ENCODE measurements at regions not wholly inside any gene's neighbourhood (a gene's known extent, or its start where the extent isn't known, plus 50 kb on each side); places are given as distances from the start of the nearest gene placed in this dataset.

DNA sequence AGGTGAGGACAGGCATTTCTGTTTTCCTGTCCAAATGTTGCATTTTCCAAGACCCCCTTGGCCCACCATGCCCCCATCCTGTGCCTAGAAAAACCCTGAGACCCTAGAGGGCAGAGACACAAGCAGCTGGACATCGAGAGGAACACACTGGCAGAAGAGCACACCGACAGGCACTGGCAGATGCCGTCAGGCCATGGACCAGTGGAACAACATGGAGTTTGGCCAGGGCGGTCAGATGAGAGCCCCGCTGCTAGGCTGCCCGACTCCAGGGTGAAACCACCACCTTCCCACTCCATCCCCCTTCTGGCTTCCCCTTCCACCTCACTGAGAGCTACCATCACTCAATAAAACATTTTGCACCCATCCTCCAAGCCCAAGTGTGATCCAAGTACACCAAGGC lies 438.4 kb downstream of the SIPA1L2 start:
- FAIRE-seq (no peak), DNase-seq (ENCODE audit: insufficient read length, low spot score) (no peak)
- TF ChIP-seq POLR2A (IDR thresholded peaks at IDR 0.05; ENCODE audit: low read depth, low read length), result no peak

DNA sequence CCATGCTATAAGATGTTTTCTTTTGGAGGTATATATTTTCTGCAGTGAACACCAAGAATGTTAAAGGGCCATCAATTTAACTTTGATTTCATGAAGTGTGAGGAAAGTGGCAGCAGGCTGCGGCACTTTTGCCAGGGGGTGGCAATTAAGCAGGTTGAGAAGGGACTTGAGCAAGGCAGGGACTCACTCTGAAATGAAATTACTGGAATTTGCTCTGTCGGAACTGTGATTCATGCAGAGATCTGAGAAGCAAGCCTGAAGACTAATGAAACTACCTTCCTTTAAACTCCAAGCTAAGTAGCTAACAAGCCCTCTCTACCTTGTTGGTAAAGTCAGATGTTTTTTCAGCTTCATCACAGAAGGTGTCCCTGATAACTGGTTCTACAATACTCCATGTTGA lies 441.6 kb downstream of the SIPA1L2 start:
- no peak for DNase-seq (ENCODE audit: insufficient read length, low spot score)
- no peak for TF ChIP-seq POLR2A (IDR thresholded peaks at IDR 0.05; ENCODE audit: low read depth, low read length)
- FAIRE-seq, result no peak

DNA sequence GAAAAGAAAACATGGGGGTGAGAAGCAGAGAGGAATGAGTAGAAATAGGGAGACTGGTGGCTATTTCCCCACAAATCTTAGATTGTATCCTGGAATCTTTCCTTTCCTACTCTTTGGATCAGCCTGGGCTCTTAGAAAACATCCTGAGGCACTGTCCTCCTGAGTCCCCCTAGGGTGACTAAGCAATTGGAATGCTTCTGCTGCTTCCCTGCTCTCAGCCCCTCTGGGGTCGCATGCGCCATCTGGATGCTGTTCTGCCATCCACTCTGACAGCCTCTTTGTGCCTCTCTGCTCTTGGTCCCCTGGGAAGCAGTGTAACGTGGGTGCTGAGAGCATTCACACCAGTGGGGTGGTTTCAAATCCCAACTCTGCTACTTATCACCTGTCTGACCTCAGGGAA lies 443.0 kb downstream of the SIPA1L2 start:
- DNase-seq (ENCODE audit: insufficient read length, low spot score), result no peak
- TF ChIP-seq POLR2A (IDR thresholded peaks at IDR 0.05; ENCODE audit: low read depth, low read length), result no peak
- no peak for FAIRE-seq

DNA sequence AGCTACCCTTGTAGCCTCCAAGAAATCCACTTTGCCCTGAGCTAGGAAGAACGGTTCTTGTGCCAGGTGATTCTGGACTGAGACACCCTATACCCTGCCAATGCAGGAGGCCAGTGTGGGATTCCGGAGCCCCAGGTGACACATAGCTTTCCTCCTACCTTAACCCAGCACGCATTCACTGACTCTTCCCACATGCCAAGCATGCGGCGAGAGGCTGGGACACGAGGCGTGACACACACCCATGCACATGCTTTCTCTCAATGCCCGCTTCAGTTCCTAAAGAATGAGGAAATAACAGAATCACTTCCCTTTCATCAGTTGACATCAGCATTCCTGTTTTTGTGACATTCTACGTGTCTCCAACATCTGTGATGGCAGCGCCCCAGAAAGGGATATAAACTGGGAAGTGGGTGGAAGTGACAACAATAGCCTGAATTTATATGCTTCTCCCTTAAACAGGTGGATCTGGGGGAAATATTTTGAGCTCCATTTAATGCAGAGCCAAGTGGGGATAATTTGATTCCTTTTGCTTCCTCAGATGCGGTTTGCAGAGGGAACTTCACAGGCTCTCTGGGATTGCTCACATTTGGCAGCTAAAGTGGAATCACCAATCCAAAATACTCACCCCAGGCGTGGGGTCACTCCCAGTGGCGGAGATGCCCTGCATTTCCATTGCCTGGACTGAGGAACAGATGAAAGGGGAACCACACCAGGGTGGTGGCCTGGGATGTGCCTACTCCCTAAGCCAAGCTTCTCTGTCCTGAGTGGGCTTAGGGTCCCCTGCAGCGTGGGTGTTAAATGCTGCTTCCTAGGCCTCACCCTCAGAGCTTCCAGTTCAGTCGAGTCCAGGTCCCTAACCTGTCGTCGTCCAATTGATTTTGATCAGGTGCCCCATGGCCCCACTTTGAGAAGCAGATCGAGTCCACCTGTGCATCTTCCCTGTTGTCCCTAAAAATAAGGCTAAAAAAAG lies 445.1 kb downstream of the SIPA1L2 start:
- DNase-seq (ENCODE audit: insufficient read length, low spot score) (no peak), FAIRE-seq (no peak)
- TF ChIP-seq POLR2A (IDR thresholded peaks at IDR 0.05; ENCODE audit: low read depth, low read length), result no peak

DNA sequence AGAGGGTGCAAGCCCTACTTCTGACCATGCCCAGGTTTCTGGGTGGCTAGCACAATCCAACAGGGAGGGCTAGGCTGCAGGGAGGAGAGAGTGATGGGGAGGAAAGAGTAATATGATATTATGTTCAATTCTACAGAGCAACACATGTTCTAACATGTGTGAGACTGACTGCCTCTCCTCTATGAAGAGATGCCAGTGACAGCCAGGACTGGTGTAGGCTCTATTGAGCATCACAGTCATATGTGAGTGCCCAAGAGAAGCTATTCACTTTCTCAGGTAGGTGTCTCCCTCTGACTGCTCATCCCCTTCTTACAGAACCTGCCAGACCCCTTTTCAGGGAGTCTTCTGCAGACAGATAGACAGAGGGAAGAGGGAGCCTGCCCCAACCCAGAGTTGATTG lies 446.1 kb downstream of the SIPA1L2 start:
- no peak for TF ChIP-seq POLR2A (IDR thresholded peaks at IDR 0.05; ENCODE audit: low read depth, low read length)
- no peak for DNase-seq (ENCODE audit: insufficient read length, low spot score)
- FAIRE-seq, result no peak

DNA sequence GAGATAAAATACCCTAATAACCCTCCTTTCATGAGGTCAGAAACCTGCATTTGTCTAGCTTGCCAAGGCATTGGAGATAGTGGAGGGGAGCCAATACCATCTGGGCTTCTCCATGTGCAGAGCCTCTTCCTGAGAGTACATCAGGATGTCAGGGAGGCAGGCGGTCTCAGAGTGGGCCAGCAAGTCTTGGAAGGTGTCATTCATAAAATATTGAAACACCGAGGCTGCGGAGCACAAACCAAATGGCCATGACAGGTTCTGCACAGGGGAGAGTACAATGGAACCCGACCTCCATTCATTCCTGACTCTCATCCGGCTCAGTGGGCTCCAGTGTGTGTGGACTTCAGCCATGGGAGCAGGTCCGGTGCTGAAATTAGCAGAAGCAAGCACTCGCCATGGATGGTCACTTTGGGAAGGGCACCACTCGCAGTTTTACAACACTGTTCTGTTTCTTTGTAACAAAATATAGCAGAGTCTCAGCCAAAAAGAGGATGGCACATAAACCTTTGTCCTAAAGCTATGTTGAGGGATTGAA lies 446.6 kb downstream of the SIPA1L2 start:
- no peak for FAIRE-seq
- no peak for TF ChIP-seq POLR2A (IDR thresholded peaks at IDR 0.05; ENCODE audit: low read depth, low read length)
- no peak for DNase-seq (ENCODE audit: insufficient read length, low spot score)

DNA sequence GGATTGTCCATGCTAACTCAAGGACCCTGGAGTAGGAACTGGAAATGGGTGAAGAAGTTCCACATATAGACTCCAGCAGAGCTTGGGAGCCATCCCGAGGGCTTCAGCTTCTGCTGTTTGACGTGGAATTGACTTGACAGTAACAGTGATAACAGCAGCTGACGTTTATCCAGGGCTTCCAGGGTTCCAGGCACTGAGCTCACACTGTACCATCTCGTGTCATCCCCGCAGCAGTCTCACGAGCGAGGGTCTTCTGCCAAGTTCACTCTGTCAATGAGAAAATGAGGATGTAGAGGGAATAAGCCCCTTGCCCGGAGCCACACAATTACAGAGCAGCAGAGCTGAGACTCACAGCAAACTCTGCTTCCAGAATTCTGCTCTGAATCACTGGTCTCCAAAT lies 447.7 kb downstream of the SIPA1L2 start:
- FAIRE-seq (no peak), DNase-seq (ENCODE audit: insufficient read length, low spot score) (no peak)
- TF ChIP-seq POLR2A (IDR thresholded peaks at IDR 0.05; ENCODE audit: low read depth, low read length), result no peak

DNA sequence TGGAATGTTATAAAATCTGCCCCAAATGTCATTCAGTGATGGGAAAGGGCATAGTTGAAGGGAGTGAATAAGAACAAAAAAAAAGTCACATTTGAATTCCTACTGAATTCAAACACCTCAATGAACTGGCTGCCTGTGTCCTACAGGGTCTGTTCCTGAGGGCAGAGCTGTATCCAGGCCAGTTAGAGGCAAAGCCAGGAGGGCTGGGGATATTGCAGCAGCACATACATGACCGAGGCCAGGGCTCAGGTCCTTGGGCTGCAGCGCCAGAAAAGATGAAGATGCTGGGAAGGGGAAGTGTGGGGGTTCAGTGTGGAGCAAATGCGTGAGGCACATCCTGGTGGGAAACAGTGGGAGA lies 449.2 kb downstream of the SIPA1L2 start:
- FAIRE-seq (no peak), DNase-seq (ENCODE audit: insufficient read length, low spot score) (no peak)
- no peak for TF ChIP-seq POLR2A (IDR thresholded peaks at IDR 0.05; ENCODE audit: low read depth, low read length)

DNA sequence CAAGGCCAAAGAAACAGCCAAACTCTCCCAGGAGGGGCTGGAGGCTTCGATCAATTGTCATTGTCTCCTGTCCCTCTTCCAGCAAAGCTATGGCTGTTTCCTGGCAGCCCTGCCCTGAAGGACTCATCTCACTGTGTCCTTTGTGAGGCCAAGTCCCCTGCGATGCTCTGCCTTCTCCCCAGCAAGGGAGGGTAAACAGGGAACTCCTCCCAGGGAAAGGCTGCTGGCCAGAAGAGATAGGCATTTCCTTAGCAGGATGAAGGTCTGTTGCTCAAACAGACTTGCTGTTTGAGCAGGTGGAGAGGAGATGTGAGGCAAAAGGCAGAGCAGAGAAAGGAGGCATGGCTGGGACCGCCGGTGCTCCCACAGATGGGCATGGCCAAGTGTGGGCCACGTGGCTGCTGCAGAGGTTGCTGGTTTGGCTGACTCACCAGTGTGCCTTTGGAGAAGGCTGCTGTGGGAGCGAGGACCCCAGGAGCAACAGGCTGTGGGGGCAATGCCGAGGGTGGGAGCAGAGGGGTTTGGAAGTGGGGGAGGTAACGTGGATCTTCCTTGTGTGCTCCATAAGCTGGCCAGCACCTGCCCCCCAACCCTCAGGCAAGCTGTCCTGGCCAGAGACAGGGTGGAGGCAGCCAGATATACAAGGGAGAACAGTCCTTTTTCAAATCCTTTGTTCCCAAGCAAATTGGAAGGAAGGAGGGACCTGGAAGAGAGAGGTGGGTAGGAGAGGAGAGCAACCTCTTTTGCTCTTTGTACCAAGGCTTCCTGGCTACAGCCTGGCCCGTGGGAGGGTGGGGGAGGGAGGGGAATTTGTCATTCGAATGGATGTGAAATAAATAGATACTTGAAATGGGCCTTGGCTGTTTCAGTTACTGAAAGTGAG lies 449.8 kb downstream of the SIPA1L2 start:
- no peak for FAIRE-seq
- no peak for TF ChIP-seq POLR2A (IDR thresholded peaks at IDR 0.05; ENCODE audit: low read depth, low read length)
- no peak for DNase-seq (ENCODE audit: insufficient read length, low spot score)

DNA sequence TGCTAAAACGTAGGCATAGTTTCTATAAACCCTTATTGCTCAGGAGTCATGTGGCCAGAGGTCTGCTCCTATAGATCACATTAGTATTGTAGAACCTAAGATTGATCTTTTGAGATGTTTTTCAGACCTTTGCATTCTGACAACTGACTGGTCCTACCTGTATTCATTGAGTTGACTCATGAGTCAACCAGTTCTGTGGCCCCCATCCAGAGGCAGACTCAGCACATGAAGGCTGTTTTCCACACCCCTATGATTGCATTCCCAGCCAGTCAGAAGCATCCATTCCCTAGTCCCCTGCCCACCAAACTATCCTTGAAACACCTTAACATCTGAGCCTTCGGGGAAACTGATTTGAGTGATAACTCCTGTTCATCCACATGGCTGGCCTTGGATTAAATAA lies 451.7 kb downstream of the SIPA1L2 start:
- TF ChIP-seq POLR2A (IDR thresholded peaks at IDR 0.05; ENCODE audit: low read depth, low read length), result no peak
- DNase-seq (ENCODE audit: insufficient read length, low spot score) (no peak), FAIRE-seq (no peak)

DNA sequence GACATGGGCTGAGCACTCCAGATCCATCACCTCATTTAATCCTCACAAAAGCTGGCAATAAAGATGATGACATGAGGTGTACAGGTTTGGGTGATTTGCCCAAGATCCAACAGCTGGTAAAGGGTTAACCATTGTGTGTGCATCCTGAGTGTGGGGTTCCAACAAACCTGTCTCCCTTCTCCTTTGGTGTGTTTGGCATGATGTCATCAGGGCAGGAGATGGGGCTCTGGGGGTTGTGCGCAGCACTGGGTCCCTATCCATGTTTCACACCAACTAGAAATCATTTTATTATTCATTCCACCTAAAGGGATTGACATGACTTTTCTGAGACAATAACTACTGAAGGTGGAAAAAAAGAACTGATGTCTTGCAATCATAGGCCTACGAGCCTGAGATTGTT lies 452.5 kb downstream of the SIPA1L2 start:
- no peak for DNase-seq (ENCODE audit: insufficient read length, low spot score)
- FAIRE-seq, result no peak
- no peak for TF ChIP-seq POLR2A (IDR thresholded peaks at IDR 0.05; ENCODE audit: low read depth, low read length)

DNA sequence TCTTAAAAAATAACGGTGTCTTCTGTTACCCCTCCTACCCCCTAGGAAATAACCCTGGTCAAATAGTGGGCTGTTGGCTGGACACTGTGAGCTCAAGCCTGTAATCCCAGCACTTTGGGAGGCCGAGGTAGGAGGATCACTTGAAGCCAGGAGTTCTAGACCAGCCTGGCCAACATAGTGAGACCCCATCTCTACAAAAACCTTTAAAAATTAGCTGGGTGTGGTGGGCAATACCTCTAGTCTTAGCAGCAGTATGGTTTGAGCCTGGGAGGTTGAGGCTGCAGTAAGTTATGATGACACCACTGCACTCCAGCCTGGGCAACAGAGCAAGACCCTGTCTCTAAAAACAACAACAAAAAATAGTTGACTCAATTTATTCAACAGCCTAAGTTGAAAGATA lies 453.7 kb downstream of the SIPA1L2 start:
- no peak for TF ChIP-seq POLR2A (IDR thresholded peaks at IDR 0.05; ENCODE audit: low read depth, low read length)
- DNase-seq (ENCODE audit: insufficient read length, low spot score) (no peak), FAIRE-seq (no peak)

DNA sequence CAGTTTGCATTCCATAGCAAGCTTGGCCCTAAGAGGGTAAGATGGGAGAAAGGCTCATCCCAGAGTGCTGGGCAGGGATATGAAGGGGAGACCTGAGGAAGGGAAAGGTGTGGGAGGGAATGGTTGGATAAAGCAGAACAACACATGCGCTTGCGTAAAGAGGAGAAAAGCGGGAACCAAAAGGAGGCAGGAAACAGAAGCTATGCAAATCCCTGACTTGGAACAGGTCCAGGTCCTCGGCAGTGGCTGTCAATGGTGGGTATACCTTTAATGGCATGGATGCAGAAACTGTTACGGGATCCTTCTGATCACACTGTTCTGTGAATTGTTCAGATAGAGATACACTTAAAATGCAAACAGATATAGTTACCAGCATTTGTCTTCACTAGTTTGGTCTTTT lies 455.6 kb downstream of the SIPA1L2 start:
- no peak for TF ChIP-seq POLR2A (IDR thresholded peaks at IDR 0.05; ENCODE audit: low read depth, low read length)
- DNase-seq (ENCODE audit: insufficient read length, low spot score) (no peak), FAIRE-seq (no peak)

DNA sequence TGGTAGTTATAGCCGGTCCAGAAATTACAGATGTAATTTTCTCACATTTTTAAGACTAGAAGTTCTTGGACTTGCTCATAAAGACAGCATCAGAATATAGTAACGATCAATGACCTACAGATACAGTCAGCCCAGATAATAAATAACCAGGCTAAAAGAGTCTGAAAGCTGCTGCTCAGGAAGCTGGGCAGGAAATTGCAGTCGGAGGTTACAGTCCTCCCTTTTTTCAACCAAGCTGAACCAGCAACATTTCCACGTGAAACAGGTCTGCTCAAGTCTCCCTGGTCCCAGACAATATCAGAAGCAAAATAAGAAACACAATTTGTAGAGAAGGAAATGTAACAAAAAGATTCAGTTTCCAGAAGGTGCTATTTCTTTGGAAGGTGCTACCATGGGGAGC lies 457.4 kb downstream of the SIPA1L2 start:
- DNase-seq (ENCODE audit: insufficient read length, low spot score) (no peak), FAIRE-seq (no peak)
- no peak for TF ChIP-seq POLR2A (IDR thresholded peaks at IDR 0.05; ENCODE audit: low read depth, low read length)

All from H54 (cell line).